Femur (tissue), 1 donor: ENCODE measurements at regions not wholly inside any gene's neighbourhood (a gene's known extent, or its start where the extent isn't known, plus 50 kb on each side); places are given as distances from the start of the nearest gene placed in this dataset.
"Not testable (repeated sequence)": the region's sequence is repeated elsewhere in the genome, so short reads cannot be mapped to it uniquely, and the experiment has no call there.

ENCODE experiments used
- DNase-seq: peaks from one replicate; pipeline ENCODE4 v3.0.0-alpha.2; 2017

DNA sequence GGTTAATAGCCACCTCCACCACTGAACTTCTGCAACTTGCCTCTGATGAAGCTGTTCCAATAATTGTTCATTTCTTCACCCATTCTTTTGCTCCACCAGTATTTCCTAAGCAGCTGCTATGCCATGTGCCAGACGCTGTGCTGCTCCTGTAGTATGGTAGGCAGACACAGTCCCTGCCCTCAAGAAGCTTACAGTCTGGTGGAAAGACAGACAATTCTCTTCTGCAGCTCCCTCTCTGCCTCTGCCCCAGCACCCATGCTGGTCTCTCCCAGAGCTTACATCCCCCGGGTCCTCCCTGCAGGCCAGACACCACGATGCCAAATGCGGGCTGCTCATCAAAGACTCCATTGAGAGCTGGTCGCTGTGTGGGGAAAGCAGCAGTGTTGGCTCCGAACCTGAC lies 111.6 kb upstream of the ESRRB start:
- DNase-seq: no peak

DNA sequence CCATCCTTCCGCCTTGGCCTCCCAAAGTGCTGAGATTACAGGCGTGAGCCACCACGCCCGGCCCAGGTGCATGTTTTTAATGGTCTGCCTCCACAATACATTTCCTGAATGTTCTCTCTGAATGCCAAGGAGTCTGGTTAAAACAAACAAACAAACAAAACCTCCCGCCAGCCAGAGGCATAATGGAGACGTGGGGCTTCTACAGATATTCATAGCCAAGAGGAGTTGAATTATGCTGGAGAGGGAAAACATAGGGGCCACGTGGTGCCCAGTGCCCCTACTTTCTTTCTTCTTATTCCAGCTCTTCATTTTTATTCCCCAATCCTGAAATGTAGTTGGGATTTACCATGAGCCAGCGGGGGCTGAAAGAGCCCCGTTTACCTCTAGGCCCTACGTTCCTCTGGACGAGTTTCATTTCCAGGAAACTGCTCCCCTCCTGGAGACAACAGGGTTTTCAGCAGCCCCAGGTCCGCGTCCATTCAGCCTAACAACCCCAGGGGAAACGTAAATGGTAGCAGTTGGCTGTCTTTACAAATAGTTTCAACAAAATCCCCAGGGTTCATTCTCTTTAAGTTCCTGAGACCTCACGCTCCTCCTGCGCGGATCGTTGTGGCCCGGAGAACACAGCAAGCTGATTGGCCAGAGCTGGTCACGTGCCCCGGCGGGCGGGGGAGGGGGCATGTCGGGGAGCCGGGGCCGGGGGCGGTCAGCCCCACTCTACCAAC lies 108.5 kb upstream of the ESRRB start:
- peak; percentile 67 for DNase-seq

DNA sequence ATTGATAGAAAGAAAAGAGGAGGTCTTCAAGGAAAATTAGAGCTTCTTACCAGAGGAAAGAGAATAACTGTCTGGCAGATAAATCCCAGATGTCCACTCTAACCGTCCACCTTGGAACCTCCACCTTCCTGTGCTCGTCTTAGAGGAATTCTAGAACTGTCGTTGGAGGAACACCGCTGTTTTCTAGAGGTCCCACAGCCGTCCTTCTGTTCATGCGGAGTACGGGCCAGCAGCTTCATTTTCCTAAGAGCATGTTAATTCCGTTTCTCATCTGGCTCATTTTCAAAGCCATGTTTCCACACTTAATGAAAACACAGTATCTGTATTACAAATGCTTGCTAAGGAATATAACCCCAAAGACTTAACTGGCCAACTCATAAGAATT lies 107.9 kb upstream of the ESRRB start:
- no peak for DNase-seq

DNA sequence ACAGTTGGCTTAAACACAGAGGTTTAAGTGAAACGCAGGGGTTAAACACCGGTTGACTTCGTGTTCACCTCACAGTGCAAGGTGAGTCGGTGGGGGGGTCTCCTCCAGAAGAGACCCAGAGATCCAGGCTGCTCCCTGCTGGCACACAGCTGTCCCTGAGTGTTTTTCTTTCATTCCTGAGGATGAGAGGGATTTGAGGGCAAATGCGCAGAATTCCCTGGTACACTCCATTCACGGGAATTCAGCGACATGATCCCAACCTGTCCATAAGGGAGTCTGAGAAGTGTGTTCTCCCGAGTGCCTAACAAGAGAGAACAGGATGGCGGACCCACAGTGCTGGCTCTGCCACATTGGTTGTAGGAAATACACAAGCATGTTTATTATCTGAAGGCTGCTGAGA lies 107.2 kb upstream of the ESRRB start:
- no peak for DNase-seq

DNA sequence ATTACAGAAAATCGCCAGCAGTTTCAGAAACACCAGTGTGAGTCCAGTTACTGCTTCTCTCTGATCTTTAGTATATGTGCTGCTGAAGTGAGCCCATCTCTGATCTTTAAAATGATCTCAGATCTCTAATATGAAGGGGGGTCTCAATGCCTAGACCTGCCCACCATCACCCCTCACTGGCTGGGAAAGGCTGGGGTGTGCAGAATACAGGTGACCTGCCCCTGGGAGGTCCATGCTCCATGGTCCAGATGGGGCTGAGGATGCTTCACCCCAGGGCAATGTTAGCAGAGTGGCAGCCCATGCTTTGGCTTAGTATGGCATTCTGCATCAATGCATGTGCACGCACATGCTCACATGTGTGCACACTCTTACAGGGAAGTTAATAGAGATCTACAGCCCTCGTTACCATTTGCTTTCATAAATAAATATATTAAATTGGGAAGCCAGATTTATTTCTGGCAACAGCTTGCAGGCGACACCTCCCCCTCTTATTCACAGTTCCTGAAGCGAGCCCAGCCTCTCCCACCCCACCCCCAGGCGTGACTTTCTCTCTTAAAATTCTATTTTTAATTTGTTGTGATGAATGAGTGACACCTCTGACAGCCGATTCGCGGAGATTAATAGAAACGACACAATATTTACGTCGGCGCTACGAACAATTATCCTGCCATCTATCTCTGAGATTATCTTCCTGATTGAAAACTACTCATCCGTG lies 104.7 kb upstream of the ESRRB start:
- DNase-seq: no peak

DNA sequence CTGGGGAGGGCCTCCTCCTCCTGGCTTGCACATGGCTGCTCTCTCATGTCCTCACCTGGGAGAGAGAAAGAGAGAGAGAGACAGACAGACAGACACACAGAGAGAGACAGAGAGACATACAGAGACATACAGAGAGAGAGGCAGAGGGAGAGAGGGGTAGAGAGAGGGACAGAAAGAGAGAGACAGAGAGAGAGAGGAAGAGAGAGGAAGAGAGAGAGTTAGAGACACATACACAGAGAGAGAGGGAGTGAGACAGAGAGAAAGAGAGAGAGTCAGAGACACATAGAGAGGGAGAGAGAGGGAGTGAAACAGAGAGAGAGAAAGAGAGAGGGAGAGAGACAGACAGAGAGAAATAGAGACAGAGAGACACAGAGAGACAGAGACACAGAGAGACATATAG lies 103.6 kb upstream of the ESRRB start:
- no peak for DNase-seq

DNA sequence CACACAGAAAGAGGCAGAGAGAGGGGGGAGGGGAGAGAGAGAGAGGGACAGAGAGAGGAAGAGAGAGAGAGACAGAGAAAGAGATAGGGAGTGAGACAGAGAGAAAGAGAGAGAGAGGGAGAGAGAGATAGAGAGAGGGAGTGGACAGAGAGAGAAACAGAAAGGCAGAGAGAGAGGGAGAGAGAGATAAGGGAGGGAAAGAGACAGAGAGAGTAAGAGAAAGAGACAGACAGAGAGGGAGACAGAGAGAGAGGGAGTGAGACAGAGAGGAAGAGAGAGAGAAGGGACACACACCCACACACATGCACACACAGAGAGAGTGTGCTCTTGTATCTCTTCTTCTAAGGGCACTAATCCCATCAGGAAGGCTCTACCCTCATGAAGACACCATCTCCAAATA lies 103.2 kb upstream of the ESRRB start:
- DNase-seq: no peak

DNA sequence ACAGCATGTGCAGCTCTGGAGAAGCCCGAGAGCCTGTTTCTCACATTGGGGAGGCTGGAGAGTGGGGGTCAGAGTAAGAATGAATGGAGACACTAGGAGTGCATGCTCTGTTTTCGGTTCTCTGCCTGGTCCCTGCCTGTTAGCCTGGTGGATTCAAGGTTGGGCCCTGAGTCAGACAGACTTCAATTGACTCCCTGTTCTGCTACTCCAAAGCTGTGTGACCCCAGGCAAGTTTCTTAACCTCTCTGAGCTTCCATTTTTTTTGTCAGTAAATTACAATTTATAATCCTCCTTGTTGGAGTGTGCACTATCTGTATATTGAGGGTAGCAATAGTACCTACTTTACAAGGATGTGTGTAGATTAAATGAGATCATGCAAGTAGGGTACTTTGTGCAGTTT lies 102.6 kb upstream of the ESRRB start:
- no peak for DNase-seq

DNA sequence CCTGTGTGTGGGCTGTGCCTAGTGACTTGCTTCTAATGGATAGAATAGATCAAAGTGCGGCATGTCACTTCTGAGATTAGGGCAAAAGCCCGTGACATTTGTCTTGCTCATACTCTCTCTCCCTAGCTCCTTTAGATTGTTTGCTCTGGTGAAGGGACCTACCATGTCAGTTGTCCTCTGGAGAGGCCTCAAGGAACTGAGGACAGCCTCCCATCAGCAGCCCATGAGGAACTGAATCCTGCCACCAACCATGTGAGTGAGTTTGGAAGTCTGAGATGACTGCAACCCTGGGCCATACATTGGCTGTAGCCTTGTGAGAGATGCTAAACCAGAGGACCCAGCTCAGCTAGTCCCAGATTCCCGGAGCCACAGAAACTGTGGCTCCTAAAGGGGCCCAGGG lies 101.6 kb upstream of the ESRRB start:
- no peak for DNase-seq

DNA sequence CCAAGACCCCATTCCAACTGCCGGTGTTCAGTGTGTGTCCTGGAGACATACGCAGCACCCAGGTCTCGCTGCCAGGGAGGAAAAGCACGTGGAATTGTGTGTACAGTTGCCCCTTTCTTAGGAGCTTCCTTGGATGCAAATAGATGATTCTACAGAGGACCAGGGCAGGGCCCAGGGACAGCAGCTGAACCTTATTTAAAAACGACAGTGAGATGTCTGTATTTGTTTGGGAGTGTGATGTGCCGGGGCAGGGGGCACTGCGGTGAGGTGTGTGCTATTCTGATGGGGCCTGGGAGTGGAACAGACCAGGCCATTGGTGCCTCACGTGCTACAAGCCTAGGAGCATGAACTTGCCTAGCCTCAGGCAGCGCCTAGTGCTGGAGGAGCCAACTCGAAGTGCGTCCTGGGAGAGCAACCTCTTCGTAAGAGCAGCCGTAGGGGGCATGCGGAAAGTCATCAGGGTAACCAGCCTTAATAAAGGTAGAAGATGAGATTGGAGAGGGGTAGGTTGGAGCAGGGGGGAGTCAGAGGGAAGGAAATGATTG lies 98.3 kb upstream of the ESRRB start:
- no peak for DNase-seq

DNA sequence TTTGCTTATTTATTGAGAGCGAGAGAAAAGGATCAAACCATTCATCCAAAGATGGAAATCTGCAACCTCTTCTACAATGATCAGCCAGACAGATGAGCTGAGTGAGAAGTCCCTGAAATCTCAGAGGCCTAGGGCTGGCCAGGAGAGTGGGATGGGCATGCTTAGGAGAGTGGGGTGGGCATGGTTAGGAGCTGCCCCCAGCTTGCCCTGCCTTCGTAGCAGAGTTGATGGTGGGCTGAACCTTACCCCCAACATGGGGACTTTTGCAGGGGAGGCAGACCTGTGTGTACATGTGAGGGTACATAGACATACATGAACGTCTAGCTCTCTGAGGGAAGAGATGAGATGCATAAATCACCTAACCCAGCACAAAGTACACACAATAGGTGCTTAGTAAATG lies 95.7 kb upstream of the ESRRB start:
- no peak for DNase-seq

DNA sequence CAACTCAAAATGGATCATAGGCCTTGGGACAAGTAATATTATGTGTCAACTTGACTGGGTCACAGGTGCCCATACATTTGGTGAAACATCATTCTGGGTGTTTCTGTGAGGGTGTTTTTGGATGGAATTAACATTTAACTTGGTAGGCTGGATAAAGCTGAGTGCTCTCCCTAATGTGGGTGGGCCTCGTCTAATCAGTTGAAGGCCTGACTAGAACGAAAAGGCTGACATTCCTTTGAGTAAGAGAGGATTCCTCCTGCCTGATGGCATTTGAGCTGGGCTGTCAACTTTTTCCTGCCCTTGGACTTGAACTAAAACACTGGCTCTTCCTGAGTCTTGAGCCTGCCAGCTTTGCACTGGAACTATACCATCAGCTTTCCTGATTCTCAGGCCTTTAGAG lies 93.4 kb upstream of the ESRRB start:
- DNase-seq: no peak

DNA sequence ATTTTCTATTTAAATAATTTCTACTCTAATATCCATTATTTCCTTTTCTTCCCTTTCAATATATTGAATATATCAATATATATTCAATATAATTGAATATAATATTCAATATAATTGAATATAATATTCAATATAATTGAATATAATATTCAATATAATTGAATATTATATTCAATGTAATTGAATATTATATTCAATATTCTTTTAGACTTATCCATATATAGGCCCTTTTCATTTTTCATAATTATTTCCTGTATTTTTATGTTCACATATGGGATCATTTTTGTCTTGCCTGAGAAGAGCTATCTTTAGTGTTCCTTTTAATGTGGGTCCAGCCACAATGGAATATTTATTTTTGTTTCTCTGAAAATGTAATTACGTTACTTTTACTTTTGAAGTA lies 88.9 kb upstream of the ESRRB start:
- no peak for DNase-seq

DNA sequence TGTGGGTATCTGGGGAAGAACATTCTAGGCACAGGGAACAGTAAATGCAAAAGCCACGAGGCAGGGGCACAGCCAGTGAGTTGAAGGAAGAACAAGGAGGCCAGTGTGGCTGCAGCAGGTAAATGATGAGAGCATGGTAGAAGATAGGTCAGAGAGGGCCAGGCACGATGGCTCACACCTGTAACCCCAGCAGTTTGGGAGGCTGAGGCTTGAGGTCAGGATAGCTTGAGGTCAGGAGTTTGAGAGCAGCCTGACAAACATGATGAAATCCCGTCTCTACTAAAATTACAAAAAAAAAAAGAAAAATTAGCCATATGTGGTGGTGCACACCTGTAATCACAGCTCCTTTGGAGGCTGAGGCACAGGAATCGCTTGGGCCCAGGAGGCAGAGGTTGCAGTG lies 86.7 kb upstream of the ESRRB start:
- DNase-seq: no peak

DNA sequence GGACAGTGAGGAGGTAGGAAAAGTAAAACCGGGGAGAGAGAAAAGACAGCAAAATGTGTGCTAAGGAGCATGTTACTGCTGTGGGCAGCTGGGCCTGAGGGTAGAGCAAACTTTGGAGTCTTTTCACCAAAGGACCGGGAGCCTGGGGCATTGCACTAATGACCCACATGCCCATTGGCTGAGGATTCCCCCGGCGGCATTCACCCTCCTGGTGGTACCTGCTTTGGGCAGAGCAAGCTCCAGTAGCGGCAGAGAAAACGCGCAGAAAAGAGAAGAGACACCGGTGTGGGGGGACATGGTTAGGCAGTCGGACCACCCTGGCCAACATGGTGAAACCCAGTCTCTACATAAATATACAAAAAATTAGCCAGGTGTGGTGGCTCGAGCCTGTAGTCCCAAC lies 83.4 kb upstream of the ESRRB start:
- DNase-seq: no peak

DNA sequence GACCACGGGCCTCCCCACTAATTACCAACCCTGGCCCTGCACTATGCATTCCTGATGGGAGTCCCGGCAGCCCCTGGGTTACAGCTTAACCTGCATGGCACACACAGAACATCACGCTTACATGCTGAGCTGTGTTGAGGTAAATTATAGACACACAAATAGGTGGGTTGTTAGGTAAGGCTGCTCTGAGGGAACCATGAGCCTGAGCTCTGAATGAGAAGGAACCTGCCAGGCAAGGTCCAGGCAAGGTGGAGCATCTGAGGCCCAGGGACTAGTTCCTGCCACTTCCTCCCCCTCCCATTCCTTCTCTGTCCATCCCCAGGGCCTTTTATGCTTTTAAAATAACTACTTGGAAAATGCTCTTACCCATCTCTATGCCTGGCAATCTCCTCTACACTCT lies 82.7 kb upstream of the ESRRB start:
- no peak for DNase-seq

DNA sequence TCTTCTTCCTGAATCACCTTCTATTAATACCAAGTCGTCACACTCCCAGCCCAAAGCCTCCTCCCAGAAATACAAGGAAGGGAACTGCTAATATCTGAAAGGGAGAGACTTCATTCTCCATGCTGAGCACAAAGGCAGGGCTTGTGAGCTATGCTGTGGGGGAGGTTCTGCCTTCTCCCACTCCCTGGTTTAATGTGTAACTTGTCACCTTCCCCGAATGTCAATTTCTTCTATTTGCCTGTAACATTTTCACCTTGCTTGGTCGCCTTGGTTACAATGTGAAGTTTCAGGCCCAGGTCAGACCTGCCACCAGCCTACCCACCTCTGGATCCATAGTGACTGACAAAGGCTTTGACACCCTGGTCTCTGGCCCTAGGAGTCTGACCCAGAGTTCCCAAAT lies 82.0 kb upstream of the ESRRB start:
- DNase-seq: no peak

DNA sequence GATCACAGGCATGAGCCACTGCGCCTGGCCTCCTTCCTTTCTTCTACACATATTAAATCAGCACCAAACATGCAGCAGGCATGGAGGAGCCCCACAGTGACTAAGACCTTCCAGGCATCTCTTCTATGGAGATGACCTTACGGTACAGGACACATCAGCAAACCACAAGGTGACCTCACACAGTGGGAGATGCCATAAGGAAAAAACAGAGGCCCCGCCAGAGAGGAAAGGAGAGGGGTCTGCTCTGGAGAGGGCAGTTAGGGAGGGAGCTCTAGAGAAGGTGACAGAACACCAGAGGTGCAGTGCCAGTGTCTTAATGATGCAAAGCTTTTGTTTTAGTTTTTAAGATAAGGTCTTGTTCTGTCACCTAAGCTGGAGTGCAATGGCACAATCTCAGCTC lies 81.1 kb upstream of the ESRRB start:
- DNase-seq: no peak

DNA sequence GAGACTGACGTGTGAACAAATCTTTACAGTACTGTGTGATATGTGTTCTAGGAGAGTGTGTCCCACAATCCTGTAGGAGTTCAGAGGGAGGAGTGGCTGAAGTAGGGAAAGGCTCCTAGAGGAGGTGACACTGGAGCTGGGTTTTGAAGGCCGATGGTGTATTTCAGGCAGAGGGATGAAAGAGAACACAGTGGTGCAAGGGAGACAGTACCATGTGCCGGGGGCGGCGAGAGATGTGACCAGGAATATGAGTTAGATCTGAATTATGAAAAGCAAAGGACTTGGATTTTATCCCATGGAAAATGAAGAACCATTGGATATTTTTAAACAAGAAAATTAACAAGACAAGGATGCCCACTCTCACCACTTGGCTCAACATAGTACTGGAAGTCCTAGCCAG lies 77.0 kb upstream of the ESRRB start:
- DNase-seq: no peak

DNA sequence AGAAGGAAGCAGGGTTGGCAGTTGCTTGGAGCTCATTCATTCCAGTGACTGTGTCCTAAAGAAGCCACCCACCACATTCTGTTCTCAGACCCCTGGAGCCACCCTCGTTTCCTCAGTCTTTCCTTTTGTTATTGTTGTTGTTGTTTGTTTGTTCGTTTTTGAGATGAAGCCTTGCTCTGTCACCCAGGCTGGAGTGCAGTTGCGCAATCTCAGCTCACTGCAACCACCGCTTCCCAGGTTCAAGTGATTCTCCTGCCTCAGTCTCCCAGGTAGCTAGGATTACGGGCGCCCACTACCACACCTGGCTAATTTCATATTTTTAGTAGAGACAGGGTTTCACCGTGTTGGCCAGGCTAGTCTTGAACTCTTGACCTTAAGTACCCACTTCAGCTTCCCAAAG lies 72.7 kb upstream of the ESRRB start:
- DNase-seq: not testable (repeated sequence)

DNA sequence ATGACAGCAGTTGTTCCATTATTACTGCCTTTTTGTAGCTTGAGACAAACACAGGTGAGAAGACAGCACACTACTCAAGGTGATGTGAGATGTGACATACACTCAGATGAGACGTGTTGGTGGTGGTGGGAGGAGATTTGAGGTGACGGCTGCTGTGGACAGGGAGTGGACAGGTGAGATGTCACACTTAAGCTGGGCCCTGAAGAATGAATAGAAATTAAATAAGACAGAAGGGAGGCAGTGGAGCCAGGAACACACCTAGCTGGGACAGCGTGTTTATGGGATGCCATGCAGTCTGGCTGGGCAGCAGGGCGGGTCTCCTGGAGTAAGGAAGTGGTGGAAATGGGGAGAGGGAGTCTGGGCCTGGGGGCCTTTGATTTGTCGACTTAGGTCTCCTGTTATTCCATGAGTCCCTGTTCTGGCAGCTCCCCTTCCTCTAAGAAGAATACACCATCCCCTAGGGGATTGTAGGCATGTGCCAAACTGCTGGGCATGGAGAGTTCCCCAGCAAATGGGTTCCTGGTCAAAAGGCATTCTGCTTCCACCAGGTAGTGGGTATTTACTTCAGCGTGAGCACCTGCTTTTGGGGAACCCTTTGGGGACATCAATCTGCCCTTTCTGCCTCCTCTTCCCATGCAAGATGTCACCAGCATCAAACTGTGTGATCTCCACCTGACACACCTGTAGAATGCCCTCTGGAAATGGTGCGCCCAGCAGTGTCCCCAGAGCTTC lies 71.2 kb upstream of the ESRRB start:
- DNase-seq: no peak

DNA sequence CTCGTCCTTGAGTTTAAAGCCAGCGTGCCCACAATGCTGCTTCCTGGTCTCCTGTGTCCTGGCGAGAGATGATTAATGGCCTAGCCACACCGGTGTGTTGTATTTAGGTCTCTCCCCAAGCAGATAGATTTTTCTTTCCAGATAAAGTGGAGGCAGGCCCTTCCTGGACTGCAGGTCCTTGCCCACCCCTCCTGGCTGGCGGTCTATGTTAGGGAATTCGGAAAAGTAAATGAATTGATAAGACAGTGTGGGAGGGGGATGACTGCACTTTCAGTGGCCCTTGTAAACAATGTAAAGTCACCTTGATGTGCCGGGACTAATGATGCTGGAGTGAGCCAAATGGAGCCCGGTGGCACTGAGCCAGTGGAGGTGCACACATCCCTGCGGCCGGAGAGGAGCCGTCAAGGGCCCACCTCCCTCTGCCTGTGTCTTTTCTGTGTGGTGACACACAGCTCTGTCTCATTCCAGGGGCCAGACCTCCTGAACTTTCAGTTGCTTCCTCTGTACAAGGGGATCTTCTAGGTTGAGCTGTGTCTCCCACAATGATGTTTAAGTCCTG lies 70.6 kb upstream of the ESRRB start:
- DNase-seq: no peak

DNA sequence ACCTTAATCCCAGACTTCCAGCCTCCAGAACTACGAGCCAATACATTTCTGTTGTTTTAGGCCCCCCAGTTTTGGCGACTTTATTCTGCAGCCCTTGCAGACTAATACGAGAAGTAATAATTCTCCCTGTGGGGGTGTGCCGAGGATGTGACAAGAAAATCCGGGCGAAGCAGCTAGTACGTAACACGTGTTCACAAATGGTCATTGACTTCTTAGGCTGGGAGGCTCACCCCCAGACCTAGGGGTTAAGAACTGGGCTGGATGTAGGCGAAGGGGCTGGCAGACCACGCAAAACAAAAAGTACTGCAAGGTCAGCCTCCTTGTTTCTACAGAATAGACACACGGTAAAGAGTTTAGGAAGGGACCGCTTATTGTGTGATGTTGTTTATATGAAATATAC lies 69.8 kb upstream of the ESRRB start:
- no peak for DNase-seq
